AG10803 (cell line): ENCODE measurements at regions not wholly inside any gene's neighbourhood (a gene's known extent, or its start where the extent isn't known, plus 50 kb on each side); places are given as distances from the start of the nearest gene placed in this dataset.
A peak's percentile ranks its signal among the peaks of the same experiment; 100 is the strongest.

Experiments used
- DNase-seq: peaks from one replicate; pipeline ENCODE4 v3.0.0; 2010; ENCODE audit warnings: low read depth
- H3K4me3 ChIP-seq: 2 replicates; pipeline ENCODE4 v1.5.1; 2011; ENCODE audit warnings: mild to moderate bottlenecking, low read length, control low read depth
- TF ChIP-seq, protein P1 (sequence below): conservative IDR thresholded peaks from 2 replicates; pipeline ENCODE4 v1.5.1; 2011; ENCODE audit warnings: mild to moderate bottlenecking, low read length, control low read depth, inconsistent platforms

DNA sequence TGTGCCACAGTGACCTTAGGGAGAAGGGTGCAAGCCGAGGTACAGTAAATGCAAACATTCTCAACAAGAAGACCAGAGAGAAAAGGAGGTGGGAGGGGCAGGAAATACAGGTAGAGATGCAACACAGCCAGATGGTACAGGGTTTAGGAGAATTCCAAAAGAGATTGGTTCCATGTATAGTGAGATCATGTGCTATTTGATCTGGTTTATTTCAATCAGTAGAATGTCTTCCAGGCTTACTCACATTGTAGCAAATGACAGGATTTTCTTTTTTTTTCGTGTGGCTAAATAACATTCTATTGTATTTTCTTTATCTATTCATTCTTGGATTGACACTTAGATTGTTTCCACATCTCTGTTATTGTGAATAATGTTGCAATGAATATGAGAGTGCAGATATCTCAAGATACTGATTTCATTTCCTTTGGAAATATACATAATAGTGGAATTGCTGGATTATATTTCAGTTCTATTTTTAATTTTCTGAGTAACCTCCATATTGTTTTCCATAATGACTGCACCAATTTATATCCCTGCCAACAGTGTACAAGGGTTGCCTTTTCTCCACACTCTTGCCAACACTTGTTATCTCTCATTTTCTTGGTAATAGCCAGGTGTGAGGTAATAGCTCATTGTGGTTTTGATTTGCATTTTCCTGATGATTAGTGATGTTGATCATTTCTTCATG is 107.8 kb upstream of the GAS1 start:
- no peak overlapping the region for H3K4me3 ChIP-seq
- no peak for DNase-seq
- TF ChIP-seq, protein P1, sequence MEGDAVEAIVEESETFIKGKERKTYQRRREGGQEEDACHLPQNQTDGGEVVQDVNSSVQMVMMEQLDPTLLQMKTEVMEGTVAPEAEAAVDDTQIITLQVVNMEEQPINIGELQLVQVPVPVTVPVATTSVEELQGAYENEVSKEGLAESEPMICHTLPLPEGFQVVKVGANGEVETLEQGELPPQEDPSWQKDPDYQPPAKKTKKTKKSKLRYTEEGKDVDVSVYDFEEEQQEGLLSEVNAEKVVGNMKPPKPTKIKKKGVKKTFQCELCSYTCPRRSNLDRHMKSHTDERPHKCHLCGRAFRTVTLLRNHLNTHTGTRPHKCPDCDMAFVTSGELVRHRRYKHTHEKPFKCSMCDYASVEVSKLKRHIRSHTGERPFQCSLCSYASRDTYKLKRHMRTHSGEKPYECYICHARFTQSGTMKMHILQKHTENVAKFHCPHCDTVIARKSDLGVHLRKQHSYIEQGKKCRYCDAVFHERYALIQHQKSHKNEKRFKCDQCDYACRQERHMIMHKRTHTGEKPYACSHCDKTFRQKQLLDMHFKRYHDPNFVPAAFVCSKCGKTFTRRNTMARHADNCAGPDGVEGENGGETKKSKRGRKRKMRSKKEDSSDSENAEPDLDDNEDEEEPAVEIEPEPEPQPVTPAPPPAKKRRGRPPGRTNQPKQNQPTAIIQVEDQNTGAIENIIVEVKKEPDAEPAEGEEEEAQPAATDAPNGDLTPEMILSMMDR = no peak

DNA sequence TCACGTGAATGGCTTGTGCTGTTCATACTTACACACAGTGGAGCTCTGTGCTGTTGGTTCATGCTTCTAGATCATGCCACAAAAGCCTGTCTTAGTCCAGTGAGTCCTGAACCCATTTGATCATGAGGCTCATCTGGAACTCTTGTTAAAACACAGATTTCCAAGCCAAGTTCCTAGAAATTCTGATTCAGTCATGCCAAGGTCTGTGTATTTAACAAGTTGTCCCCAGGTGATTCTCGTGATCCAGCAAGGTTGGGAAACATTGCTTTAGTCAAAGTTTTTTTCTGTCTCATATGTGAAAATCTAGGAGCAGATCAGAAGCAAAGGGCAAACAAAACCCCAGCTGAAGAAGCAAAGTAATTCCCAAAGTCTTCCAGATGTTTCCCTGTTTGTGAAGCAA is 112.5 kb upstream of the GAS1 start:
- TF ChIP-seq, protein P1 = no peak
- H3K4me3 ChIP-seq = no peak overlapping the region
- no peak for DNase-seq

DNA sequence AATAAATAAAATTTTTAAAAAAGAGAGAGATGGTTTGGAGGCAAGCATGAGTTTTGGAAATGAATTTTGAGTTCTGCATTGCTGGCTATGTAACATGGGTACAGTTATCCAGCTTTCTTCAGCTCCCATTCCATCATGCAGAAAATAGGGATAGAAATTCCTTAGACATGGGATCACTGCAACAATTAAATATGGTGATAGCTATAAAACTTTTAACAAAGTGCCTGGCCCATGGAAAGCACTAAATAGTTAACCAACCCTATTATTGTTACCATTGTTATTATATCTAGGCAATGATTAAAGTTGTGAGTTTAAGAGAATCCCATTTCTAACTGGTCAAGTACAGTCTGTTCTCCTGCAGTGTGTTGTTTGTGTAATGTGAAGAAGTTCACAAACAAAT is 115.4 kb upstream of the GAS1 start:
- DNase-seq = peak; percentile 35
- H3K4me3 ChIP-seq = no peak overlapping the region
- TF ChIP-seq, protein P1 = no peak

DNA sequence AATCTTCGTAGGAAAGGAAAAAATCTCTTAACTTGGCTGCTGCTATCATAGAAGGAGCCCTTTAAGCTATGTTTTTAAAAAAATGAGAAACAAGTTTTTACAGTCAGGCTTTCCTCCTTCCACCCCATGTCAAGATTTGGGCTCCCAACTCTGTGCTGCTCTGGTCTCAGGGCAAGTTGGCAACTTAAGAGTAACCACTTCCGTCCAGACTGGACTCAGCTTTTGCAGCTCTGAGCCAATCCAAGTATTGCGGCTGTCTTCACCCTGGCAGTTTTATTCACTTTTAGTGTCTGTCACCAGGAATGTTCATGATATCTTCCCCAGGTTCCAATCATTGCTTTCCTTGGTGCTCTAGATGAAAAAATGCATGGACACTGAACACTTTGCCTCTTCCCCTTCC is 115.9 kb upstream of the GAS1 start:
- DNase-seq = peak; percentile 93
- no peak overlapping the region for H3K4me3 ChIP-seq
- TF ChIP-seq, protein P1 = no peak

DNA sequence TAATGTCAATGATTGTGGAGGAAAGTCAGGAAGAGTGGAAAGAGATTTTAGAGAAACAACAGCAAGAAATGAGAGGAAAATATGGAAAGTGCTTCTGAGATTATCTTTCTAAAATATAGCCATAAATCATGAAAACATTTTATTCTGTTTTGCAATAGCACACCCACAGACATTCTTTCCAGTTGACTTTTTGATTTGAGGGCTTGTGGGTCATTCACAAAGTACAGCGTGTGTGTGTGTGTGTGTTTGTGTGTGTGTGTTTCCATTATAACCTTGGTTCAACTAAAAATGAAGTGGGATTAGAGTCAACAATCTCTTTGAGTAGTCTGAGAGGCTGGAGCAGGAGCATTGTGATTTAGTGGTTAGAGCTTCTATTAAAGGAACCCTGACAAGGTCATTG is 116.6 kb upstream of the GAS1 start:
- H3K4me3 ChIP-seq = no peak overlapping the region
- TF ChIP-seq, protein P1 = no peak
- DNase-seq = peak; percentile 92

DNA sequence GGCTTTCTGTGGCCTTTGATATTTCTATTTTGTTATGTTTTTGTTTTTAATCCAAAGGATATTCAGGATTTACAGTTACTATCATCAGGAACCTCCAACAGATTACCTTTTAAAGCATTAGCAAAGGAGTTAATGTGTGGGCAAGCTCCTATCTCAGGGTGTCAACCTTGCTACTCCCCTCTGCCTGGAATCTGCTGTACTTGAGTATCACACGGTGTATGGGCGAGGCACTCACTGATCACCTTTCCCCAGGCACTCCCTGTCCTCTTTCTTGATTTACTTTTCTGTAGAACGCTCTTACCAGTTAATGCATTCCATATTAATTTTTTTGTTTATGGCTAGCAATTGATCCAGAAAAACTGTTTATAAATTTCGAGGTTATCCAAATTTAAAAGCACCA is 117.0 kb upstream of the GAS1 start:
- DNase-seq = no peak
- no peak overlapping the region for H3K4me3 ChIP-seq
- TF ChIP-seq, protein P1 = no peak

DNA sequence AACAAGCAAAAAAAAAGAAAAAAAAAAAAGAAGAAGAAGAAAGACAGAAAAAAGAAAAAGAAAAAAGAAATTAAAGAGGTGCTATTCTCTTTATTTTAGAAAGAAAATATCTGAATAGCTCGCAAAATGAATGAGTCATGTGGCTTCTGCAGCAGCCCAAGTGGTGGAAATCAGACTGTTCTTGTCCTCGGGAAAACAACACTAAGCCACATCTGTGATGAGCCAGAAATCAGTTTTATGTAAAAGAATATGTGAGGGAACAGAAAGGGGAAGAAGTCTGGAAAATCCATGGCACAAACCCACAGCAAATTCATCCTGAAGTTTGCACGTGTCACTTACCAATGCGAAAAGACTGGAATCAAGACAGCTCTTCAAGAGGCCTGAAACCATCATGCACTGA is 118.7 kb upstream of the GAS1 start:
- no peak overlapping the region for H3K4me3 ChIP-seq
- TF ChIP-seq, protein P1 = no peak
- DNase-seq = peak; percentile 63
